Right lobe of liver (tissue), 4 donors: ENCODE measurements at regions not wholly inside any gene's neighbourhood (a gene's known extent, or its start where the extent isn't known, plus 50 kb on each side); places are given as distances from the start of the nearest gene placed in this dataset.

Source experiments
- CTCF ChIP-seq, 4 donors: fragments of 200-600 bp in 3 of 4; fragments of 450-650 bp in 1 of 4; IDR thresholded peaks; one replicate each; pipeline versions ENCODE4 v1.5.1 to v1.8.0; 2016 to 2022; ENCODE audit warnings: antibody characterized with exemption in 4 of 4, mild to moderate bottlenecking in 2 of 4
- POLR2A ChIP-seq: fragments of 450-650 bp; IDR thresholded peaks from one replicate; pipeline ENCODE4 v1.6.1; 2017; ENCODE audit warnings: antibody characterized with exemption, mild to moderate bottlenecking
- donor health status: DM: no; HTN: no; CAD: no.
- donor health status: DM: no; HTN: no; CAD: no.
- donor health status: DM: no; HTN: yes; CAD: no.

DNA sequence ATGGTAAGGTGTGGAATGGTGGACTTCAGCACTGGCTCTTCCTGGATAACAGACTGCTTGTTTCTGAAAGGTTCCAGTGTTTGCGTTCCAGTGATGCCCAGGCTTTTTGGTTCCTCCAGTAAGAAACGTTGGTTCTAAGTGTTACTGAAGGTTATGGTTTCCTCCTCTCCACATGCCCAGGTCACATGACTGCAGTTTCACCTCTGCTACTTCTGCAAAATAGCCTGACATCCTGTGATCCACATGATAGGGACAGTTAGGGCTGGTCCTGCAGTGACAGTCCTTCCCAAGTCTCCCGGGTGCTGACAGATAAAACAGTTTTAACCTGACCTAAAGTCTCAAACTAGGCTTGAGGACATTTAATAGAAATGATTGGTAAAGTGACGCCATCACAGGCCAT is 132.2 kb upstream of the CST7 start:
- TF ChIP-seq CTCF (IDR thresholded peaks at IDR 0.05): no peak
- no peak for TF ChIP-seq POLR2A
